ENCODE measurements at regions not wholly inside any gene's neighbourhood (a gene's known extent, or its start where the extent isn't known, plus 50 kb on each side); places are given as distances from the start of the nearest gene placed in this dataset.
A peak's percentile ranks its signal among the peaks of the same experiment; 100 is the strongest.

DNA sequence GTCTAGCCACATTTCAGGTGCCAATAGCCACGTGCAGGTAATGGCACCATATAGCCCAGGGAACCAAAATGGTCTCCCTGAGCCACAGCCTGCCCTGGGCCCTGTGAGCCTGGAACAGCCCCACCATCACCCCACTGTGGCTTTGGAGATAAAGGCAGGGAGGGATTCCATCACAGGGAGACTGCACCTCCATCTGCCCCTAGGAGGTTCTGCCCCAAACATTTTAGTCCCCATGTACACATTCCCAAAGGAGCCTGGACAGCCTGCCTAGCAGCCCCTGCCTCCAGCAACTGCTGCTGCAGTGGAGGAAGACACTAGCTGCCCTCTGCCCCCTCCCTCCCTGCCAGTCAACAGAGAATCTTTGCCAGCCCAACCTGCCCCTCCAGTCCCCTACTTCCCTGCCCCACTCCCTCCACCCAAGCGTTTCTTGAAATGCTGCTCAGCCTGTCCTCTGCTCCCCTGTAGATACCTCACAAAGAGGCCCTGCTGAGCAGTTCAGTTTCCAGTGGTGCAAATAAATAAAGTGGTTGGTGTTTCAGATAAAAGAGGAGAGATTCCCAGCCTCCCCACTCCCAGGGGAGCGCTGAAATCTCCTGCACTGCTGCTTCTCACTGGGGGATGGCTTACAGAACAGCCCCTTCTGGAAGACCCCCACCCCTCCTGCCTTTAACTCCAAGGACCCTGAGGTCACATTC lies 921.8 kb downstream of the UQCRFS1 start (continued):
- TF ChIP-seq REST (tag by site-specific recombination; IDR thresholded peaks at IDR 0.05) (no peak), ZNF211 (tag by site-specific recombination; IDR thresholded peaks at IDR 0.05; ENCODE audit: low read depth) (no peak), ZNF175 (tag by site-specific recombination; IDR thresholded peaks at IDR 0.05) (no peak), ZNF521 (tag by site-specific recombination; IDR thresholded peaks at IDR 0.05) (no peak), ZNF776 (tag by site-specific recombination; IDR thresholded peaks at IDR 0.05; ENCODE audit: borderline replicate concordance) (no peak), HOXC10 (CRISPR knock-in tag; IDR thresholded peaks at IDR 0.05) (no peak), ZNF132 (tag by site-specific recombination; IDR thresholded peaks at IDR 0.05; ENCODE audit: borderline replicate concordance) (no peak), ZNF350 (tag by site-specific recombination; IDR thresholded peaks at IDR 0.05) (no peak), ZNF792 (tag by site-specific recombination; IDR thresholded peaks at IDR 0.05) (no peak), ZNF654 (tag by site-specific recombination; IDR thresholded peaks at IDR 0.05; ENCODE audit: low read depth) (no peak), CTCF (tag by site-specific recombination; IDR thresholded peaks at IDR 0.05) (peak; percentile 62; the same call in 1 of the 2 replicates), ZNF530 (tag by site-specific recombination; IDR thresholded peaks at IDR 0.05; ENCODE audit: low read depth) (no peak), ZNF366 (tag by site-specific recombination; conservative IDR thresholded peaks at IDR 0.05) (no peak), BCL11A (tag by site-specific recombination; IDR thresholded peaks at IDR 0.05; ENCODE audit: low read depth) (no peak), ZNF585B (tag by site-specific recombination; IDR thresholded peaks at IDR 0.05) (no peak), ZNF571 (tag by site-specific recombination; IDR thresholded peaks at IDR 0.05) (no peak), ZIC2 (tag by site-specific recombination; IDR thresholded peaks at IDR 0.05) (peak; percentile 100), ZNF311 (tag by site-specific recombination; IDR thresholded peaks at IDR 0.05; ENCODE audit: borderline replicate concordance) (no peak), ZNF23 (tag by site-specific recombination; IDR thresholded peaks at IDR 0.05; ENCODE audit: borderline replicate concordance) (no peak), ZNF248 (tag by site-specific recombination; IDR thresholded peaks at IDR 0.05) (no peak)

- ChIA-PET POLR2A (interaction anchor here (0.7 kb wide), 1 partner anchor 26 kb away, joined by 4 read pairs; no protein-coding TSS in a partner anchor), CTCF (interaction anchor here (0.7 to 1.0 kb wide), 2 partner anchors 33 to 79 kb away, joined by 3 to 4 read pairs; no protein-coding TSS in a partner anchor)
- Histone ChIP-seq H3K4me1 (ENCODE audit: control insufficient read depth, insufficient read depth, low read length) (peaks cover 68% of the 10 kb centered on the region), H3K4me3 (ENCODE audit: low read depth, low read length) (no peak overlapping the region), H3K36me3 (ENCODE audit: control insufficient read depth in 2 of 2, insufficient read depth in 1 of 2, low read length in 2 of 2) (peaks cover 0 to 3% of the 10 kb centered on the region in 2 experiments; a peak in 1 of 3 replicates), H3K27ac (ENCODE audit: extremely low read depth, low read depth, low read length) (peak overlapping the region; percentile 88), H3K9me3 (ENCODE audit: control insufficient read depth, insufficient read depth, low read depth, low read length) (peaks cover 14% of the 10 kb centered on the region)
- no peak for TF ChIP-seq ZNF394 (tag by site-specific recombination; IDR thresholded peaks at IDR 0.05; ENCODE audit: borderline replicate concordance)
- peak; percentile 59 for TF ChIP-seq ZNF423 (tag by site-specific recombination; IDR thresholded peaks at IDR 0.05)
- TF ChIP-seq FEZF1 (tag by site-specific recombination; IDR thresholded peaks at IDR 0.05): peak; percentile 55
- no peak for TF ChIP-seq ZNF626 (tag by site-specific recombination; IDR thresholded peaks at IDR 0.05)
- peak; percentile 79 for TF ChIP-seq TRIM28 (IDR thresholded peaks at IDR 0.05; ENCODE audit: borderline replicate concordance, low read length)
- peak; percentile 83; the same call in 1 of the 2 replicates for TF ChIP-seq ZNF2 (tag by site-specific recombination; IDR thresholded peaks at IDR 0.05)
- TF ChIP-seq ZNF24 (tag by site-specific recombination; IDR thresholded peaks at IDR 0.05): peak; percentile 60
- peak; percentile 68 for TF ChIP-seq ZBTB48 (tag by site-specific recombination; IDR thresholded peaks at IDR 0.05)
- TF ChIP-seq ZNF843 (tag by site-specific recombination; IDR thresholded peaks at IDR 0.05): peak; percentile 77
- peak; percentile 74 for TF ChIP-seq GLIS2 (tag by site-specific recombination; IDR thresholded peaks at IDR 0.05)
- no peak for TF ChIP-seq ZNF548 (tag by site-specific recombination; IDR thresholded peaks at IDR 0.05)
- no peak for TF ChIP-seq MYNN (tag by site-specific recombination; IDR thresholded peaks at IDR 0.05; ENCODE audit: borderline replicate concordance)
- TF ChIP-seq ZNF585B (tag by site-specific recombination; IDR thresholded peaks at IDR 0.05): no peak
- no peak for TF ChIP-seq YY2 (tag by site-specific recombination; IDR thresholded peaks at IDR 0.05)
These were observed 923.5 kb downstream of the UQCRFS1 start for GRCh38 chr19:28289295-28290063.
